Choroid plexus epithelial cell (primary cell): ENCODE measurements at regions not wholly inside any gene's neighbourhood (a gene's known extent, or its start where the extent isn't known, plus 50 kb on each side); places are given as distances from the start of the nearest gene placed in this dataset.
"Not testable (repeated sequence)": the region's sequence is repeated elsewhere in the genome, so short reads cannot be mapped to it uniquely, and the experiment has no call there.

ENCODE experiments used
- DNase-seq: peaks from one replicate; pipeline ENCODE4 v3.0.0-alpha.2; 2010; ENCODE audit warnings: low read depth
- H3K4me3 ChIP-seq: 2 replicates; pipeline ENCODE4 v1.5.1; 2011; ENCODE audit warnings: low read depth, mild to moderate bottlenecking, control low read depth, low read length, moderate library complexity
- TF ChIP-seq, protein P1 (sequence below): conservative IDR thresholded peaks from 2 replicates; pipeline ENCODE4 v1.5.1; 2011; ENCODE audit warnings: low read depth, mild to moderate bottlenecking, control low read depth, inconsistent platforms, low read length, moderate library complexity

DNA sequence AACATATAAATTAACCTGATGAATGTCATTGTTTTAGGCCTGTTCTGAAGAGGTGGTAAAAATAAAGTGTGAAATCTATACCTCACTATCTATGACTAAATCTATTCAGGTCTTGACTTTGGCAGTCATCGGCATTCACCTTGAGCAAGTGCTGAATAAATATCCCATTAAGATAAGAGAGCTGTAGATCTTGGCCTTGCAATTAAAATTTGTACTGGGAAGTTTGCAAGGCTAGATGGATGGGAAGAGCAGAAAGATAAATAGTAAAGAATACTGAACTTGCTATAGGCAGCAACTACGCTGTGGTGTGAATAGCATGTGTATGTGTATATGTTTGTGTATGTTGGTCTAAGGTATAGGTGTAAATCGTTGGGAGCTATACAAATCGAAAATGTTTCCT is 325.9 kb upstream of the PRICKLE1 start:
- TF ChIP-seq, protein P1, sequence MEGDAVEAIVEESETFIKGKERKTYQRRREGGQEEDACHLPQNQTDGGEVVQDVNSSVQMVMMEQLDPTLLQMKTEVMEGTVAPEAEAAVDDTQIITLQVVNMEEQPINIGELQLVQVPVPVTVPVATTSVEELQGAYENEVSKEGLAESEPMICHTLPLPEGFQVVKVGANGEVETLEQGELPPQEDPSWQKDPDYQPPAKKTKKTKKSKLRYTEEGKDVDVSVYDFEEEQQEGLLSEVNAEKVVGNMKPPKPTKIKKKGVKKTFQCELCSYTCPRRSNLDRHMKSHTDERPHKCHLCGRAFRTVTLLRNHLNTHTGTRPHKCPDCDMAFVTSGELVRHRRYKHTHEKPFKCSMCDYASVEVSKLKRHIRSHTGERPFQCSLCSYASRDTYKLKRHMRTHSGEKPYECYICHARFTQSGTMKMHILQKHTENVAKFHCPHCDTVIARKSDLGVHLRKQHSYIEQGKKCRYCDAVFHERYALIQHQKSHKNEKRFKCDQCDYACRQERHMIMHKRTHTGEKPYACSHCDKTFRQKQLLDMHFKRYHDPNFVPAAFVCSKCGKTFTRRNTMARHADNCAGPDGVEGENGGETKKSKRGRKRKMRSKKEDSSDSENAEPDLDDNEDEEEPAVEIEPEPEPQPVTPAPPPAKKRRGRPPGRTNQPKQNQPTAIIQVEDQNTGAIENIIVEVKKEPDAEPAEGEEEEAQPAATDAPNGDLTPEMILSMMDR, result no peak
- no peak overlapping the region for H3K4me3 ChIP-seq
- no peak for DNase-seq

- DNase-seq, result peak; percentile 7
- H3K4me3 ChIP-seq, result no peak overlapping the region
- TF ChIP-seq, protein P1, result no peak
Observed at GRCh38 chr12:42912367-42912766, 322.8 kb upstream of the PRICKLE1 start.

- TF ChIP-seq, protein P1, result no peak
- H3K4me3 ChIP-seq, result no peak overlapping the region
- DNase-seq, result no peak
Observed at GRCh38 chr12:42910656-42911055, 321.1 kb upstream of the PRICKLE1 start.

- no peak for DNase-seq
- no peak overlapping the region for H3K4me3 ChIP-seq
- TF ChIP-seq, protein P1, result no peak
Observed at GRCh38 chr12:42908712-42909111, 319.2 kb upstream of the PRICKLE1 start.

- not testable (repeated sequence) for H3K4me3 ChIP-seq, DNase-seq
Observed at GRCh38 chr12:42906801-42907200, 317.3 kb upstream of the PRICKLE1 start.

- no peak overlapping the region for H3K4me3 ChIP-seq
- TF ChIP-seq, protein P1, result no peak
- no peak for DNase-seq
Observed at GRCh38 chr12:42905419-42905705, 315.8 kb upstream of the PRICKLE1 start.

DNA sequence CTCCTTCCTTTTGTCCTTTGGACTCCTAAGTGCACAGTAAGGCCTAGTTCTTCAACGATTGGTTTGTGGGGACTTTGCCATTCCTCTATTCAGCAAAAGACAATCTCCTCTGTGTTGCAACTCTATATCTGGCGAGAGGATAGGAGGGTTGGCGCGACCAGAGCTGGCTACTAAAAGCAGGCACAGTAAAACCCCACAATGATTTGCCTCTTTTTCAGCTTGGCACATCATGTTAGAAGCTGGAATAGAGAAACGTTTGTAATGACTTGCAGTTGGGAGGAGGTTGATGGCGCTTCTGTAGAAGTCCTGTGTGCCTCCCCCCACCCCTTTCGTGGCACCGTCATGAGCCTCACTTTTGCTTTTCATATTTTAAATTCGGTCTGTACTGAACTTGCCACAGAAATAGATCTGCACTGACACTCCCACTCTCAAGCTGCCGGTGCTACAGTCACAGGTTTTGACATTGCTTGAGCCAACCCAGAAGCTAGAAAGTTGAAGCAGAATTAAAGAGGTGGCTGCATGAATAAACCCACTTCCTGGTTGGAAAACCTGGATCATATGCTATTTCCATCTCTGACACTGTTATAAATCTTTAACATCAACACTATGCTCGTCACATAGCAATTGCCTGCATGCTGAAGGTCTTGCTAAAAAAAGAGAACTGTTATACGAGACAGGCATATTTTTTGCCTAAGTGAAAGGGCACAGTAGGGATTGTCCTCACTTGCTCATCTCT is 315.3 kb upstream of the PRICKLE1 start:
- TF ChIP-seq, protein P1, result no peak

GRCh38 chr12:42903736-42904135 is 314.2 kb upstream of the PRICKLE1 start:
- no peak overlapping the region for H3K4me3 ChIP-seq
- TF ChIP-seq, protein P1, result no peak
- DNase-seq, result no peak

More for the DNA sequence above, 315.3 kb upstream of the PRICKLE1 start:
- no peak overlapping the region for H3K4me3 ChIP-seq
- DNase-seq, result no peak
